Uterus (tissue), 2 donors: ENCODE measurements at regions not wholly inside any gene's neighbourhood (a gene's known extent, or its start where the extent isn't known, plus 50 kb on each side); places are given as distances from the start of the nearest gene placed in this dataset.

ENCODE experiments used
- POLR2A ChIP-seq, 2 donors: fragments of 450-650 bp; IDR thresholded peaks; one replicate each; pipeline ENCODE4 v1.6.1; 2016; ENCODE audit warnings: antibody characterized with exemption in 2 of 2, mild to moderate bottlenecking in 1 of 2, moderate library complexity in 1 of 2
- TF ChIP-seq, protein P1 (sequence below), 4 experiments: fragments of 200-600 bp in 2 of 4; fragments of 450-650 bp in 2 of 4; sonication (generic) in 2 of 4; IDR thresholded peaks; one replicate each; pipeline ENCODE4 v1.5.1; 2016 to 2019; ENCODE audit warnings: antibody characterized with exemption in 4 of 4, mild to moderate bottlenecking in 2 of 4, moderate library complexity in 1 of 4

DNA sequence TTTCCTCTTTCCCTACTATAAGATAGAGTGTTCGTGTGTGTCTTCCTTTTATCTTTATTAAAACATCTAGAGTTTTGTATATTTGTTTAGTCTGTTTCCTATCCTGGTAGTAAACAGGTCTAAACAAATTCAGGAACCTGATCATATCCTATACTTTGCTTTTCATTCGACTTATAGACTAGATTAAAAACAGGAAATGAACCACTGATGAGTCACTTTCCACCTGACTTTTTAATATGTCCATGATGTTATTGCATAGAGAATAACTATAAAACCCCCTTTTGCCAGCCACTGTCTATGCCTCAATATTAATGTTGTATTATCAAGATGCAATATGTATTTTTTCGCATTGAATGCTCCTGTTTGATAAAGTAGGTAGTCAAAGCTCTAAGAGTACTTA lies 1794.0 kb downstream of the STIM2 start:
- TF ChIP-seq, protein P1, sequence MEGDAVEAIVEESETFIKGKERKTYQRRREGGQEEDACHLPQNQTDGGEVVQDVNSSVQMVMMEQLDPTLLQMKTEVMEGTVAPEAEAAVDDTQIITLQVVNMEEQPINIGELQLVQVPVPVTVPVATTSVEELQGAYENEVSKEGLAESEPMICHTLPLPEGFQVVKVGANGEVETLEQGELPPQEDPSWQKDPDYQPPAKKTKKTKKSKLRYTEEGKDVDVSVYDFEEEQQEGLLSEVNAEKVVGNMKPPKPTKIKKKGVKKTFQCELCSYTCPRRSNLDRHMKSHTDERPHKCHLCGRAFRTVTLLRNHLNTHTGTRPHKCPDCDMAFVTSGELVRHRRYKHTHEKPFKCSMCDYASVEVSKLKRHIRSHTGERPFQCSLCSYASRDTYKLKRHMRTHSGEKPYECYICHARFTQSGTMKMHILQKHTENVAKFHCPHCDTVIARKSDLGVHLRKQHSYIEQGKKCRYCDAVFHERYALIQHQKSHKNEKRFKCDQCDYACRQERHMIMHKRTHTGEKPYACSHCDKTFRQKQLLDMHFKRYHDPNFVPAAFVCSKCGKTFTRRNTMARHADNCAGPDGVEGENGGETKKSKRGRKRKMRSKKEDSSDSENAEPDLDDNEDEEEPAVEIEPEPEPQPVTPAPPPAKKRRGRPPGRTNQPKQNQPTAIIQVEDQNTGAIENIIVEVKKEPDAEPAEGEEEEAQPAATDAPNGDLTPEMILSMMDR (IDR thresholded peaks at IDR 0.05): no peak
- no peak for TF ChIP-seq POLR2A (IDR thresholded peaks at IDR 0.05)
